ENCODE measurements at regions not wholly inside any gene's neighbourhood (a gene's known extent, or its start where the extent isn't known, plus 50 kb on each side); places are given as distances from the start of the nearest gene placed in this dataset.

- no peak for DNase-seq (ENCODE audit: low spot score)
These were observed 178.1 kb upstream of the PRDM1 start for GRCh38 chr6:105907991-105908390.

- DNase-seq (ENCODE audit: low spot score), result no peak
These were observed 178.8 kb upstream of the PRDM1 start for GRCh38 chr6:105907301-105907700.

GRCh38 chr6:105902401-105903031, 183.6 kb upstream of the PRDM1 start:
- no peak for DNase-seq (ENCODE audit: low spot score)

- DNase-seq (ENCODE audit: low spot score), result no peak
These were observed 184.6 kb upstream of the PRDM1 start for GRCh38 chr6:105901583-105901982.

GRCh38 chr6:105900125-105900937, 185.8 kb upstream of the PRDM1 start:
- peak; percentile 9 for DNase-seq (ENCODE audit: low spot score)

GRCh38 chr6:105898286-105898685, 187.8 kb upstream of the PRDM1 start:
- peak; percentile 79 for DNase-seq (ENCODE audit: low spot score)

- DNase-seq (ENCODE audit: low spot score), result no peak
These were observed 189.0 kb upstream of the PRDM1 start for GRCh38 chr6:105897131-105897530.

- DNase-seq (ENCODE audit: low spot score), result no peak
These were observed 189.4 kb upstream of the PRDM1 start for GRCh38 chr6:105896821-105897095.

GRCh38 chr6:105896052-105896820, 189.9 kb upstream of the PRDM1 start:
- DNase-seq (ENCODE audit: low spot score), result peak; percentile 10

GRCh38 chr6:105894556-105894955, 191.6 kb upstream of the PRDM1 start:
- no peak for DNase-seq (ENCODE audit: low spot score)

GRCh38 chr6:105893741-105894140, 192.4 kb upstream of the PRDM1 start:
- DNase-seq (ENCODE audit: low spot score), result no peak

GRCh38 chr6:105892577-105893262, 193.4 kb upstream of the PRDM1 start:
- peak; percentile 13 for DNase-seq (ENCODE audit: low spot score)

- DNase-seq (ENCODE audit: low spot score), result peak; percentile 11
These were observed 195.5 kb upstream of the PRDM1 start for GRCh38 chr6:105890521-105891244.

- no peak for DNase-seq (ENCODE audit: low spot score)
These were observed 196.2 kb upstream of the PRDM1 start for GRCh38 chr6:105889902-105890301.

GRCh38 chr6:105886814-105887544, 199.2 kb upstream of the PRDM1 start:
- no peak for DNase-seq (ENCODE audit: low spot score)

GRCh38 chr6:105886066-105886813, 199.9 kb upstream of the PRDM1 start:
- no peak for DNase-seq (ENCODE audit: low spot score)

- DNase-seq (ENCODE audit: low spot score), result no peak
These were observed 201.7 kb upstream of the PRDM1 start for GRCh38 chr6:105884426-105884825.

- DNase-seq (ENCODE audit: low spot score), result no peak
These were observed 202.1 kb upstream of the PRDM1 start for GRCh38 chr6:105884011-105884410.

GRCh38 chr6:105882828-105883227, 203.3 kb upstream of the PRDM1 start:
- DNase-seq (ENCODE audit: low spot score), result no peak

GRCh38 chr6:105882121-105882803, 203.9 kb upstream of the PRDM1 start:
- DNase-seq (ENCODE audit: low spot score), result no peak
